Chondrocyte (in vitro differentiated cells): ENCODE measurements at regions not wholly inside any gene's neighbourhood (a gene's known extent, or its start where the extent isn't known, plus 50 kb on each side); places are given as distances from the start of the nearest gene placed in this dataset.

Experiments used
- DNase-seq: peaks from one replicate; pipeline ENCODE4 v3.0.0; 2021; ENCODE audit warnings: mixed read lengths, low spot score
- H3K27ac Mint-ChIP-seq: one replicate; pipeline ENCODE4 v1.8.0; 2021; ENCODE audit warnings: mild to moderate bottlenecking, moderate library complexity, mixed read lengths; ENCODE audit not compliant: unreplicated experiment
- H3K27me3 Mint-ChIP-seq: 2 replicates; pipeline ENCODE4 v1.8.0; 2021; ENCODE audit warnings: low read depth, mixed read lengths
- H3K36me3 Mint-ChIP-seq: 2 replicates; pipeline ENCODE4 v1.8.0; 2021; ENCODE audit warnings: low read depth, mixed read lengths
- H3K4me1 Mint-ChIP-seq: 2 replicates; pipeline ENCODE4 v1.8.0; 2021; ENCODE audit warnings: low read depth, mild to moderate bottlenecking, mixed read lengths
- H3K4me3 Mint-ChIP-seq: one replicate; pipeline ENCODE4 v1.8.0; 2021; ENCODE audit warnings: mild to moderate bottlenecking, moderate library complexity, mixed read lengths; ENCODE audit not compliant: unreplicated experiment
- H3K9me3 Mint-ChIP-seq: 2 replicates; pipeline ENCODE4 v1.8.0; 2021; ENCODE audit warnings: low read depth, mixed read lengths
- TF ChIP-seq, protein P1 (sequence below): fragments of 200-600 bp; sonication (generic); IDR thresholded peaks from 2 replicates; pipeline ENCODE4 v1.5.0; 2021; ENCODE audit warnings: antibody characterized with exemption, mild to moderate bottlenecking, moderate library complexity

GRCh38 chr5:62042007-62042406 lies 264.0 kb upstream of the KIF2A start:
- no peaks in the 10 kb centered on the region for H3K4me1 Mint-ChIP-seq
- peaks cover 22% of the 10 kb centered on the region for H3K27me3 Mint-ChIP-seq

DNA sequence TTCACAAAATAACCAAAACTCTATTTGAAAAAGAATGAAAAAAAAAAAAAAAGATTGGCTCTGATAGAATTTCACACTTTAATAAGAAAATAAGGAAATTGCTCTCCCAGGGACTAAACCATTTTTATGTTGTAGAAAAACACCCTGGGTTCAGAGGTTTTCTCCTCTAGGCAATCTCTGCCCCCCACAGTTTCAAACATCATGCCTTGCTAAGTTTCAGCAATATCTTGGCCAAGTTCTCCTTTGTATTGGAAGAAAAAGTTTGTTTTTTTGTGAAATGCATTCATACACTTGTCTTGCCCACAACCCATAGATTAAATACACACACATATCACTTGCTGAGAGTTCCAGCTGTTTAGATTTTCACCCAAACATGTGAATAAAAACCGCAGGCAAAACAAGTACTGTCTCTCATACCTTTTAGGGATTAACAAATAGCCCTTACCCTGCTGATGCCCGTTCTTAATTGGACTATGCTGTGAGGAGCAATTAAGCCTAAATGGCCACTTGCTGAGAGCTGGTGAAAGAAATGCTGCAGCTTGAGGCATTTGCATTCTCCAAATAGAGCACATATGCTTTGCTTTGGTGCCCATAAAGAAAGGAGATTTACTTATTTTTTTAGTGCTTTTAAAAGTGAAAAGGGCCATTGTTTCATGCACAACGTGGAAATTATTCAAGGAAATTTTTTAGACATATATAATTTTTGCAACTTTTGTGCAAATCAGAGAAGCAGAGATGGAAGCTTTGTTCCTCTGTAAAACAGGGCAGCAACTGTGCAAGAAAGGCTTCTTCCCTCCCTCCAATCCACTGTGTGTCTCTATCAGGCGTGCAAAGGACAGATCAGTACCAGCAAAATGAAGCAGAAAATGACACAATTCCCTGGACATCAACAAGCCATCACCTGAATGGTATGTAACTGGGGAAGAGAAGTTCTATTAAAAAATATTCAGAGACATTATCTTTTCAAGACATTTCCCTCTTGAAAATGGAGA lies 262.4 kb upstream of the KIF2A start:
- H3K9me3 Mint-ChIP-seq: peaks cover 11% of the 10 kb centered on the region
- H3K4me1 Mint-ChIP-seq: no peaks in the 10 kb centered on the region
- H3K36me3 Mint-ChIP-seq: no peaks in the 10 kb centered on the region
- H3K4me3 Mint-ChIP-seq: no peak overlapping the region
- TF ChIP-seq, protein P1, sequence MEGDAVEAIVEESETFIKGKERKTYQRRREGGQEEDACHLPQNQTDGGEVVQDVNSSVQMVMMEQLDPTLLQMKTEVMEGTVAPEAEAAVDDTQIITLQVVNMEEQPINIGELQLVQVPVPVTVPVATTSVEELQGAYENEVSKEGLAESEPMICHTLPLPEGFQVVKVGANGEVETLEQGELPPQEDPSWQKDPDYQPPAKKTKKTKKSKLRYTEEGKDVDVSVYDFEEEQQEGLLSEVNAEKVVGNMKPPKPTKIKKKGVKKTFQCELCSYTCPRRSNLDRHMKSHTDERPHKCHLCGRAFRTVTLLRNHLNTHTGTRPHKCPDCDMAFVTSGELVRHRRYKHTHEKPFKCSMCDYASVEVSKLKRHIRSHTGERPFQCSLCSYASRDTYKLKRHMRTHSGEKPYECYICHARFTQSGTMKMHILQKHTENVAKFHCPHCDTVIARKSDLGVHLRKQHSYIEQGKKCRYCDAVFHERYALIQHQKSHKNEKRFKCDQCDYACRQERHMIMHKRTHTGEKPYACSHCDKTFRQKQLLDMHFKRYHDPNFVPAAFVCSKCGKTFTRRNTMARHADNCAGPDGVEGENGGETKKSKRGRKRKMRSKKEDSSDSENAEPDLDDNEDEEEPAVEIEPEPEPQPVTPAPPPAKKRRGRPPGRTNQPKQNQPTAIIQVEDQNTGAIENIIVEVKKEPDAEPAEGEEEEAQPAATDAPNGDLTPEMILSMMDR: no peak
- no peak for DNase-seq
- no peak overlapping the region for H3K27ac Mint-ChIP-seq
- peaks cover 27% of the 10 kb centered on the region for H3K27me3 Mint-ChIP-seq

More at GRCh38 chr5:62042007-62042406, 264.0 kb upstream of the KIF2A start:
- Mint-ChIP-seq H3K9me3 (peaks cover 3% of the 10 kb centered on the region), H3K4me3 (no peak overlapping the region), H3K27ac (no peak overlapping the region), H3K36me3 (no peaks in the 10 kb centered on the region)
- TF ChIP-seq, protein P1: no peak
- no peak for DNase-seq

DNA sequence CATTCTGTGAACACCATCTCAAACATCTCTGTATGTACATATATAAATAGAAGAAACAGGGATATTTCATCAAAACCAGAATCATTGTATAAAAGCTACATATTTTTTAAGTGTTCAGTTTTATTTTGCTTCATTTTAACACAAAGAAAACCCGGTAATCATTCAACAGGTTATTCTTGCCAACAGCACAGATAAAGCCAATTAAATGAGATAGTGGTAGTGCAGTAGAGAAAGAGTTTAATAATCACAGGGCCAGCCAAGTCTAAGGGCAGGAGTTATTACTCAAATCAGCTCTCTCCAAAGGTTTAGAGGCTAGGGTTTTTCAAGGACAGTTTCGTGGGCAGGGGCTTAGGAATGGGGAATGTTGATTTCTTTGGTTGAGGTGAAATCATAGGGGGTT lies 261.0 kb upstream of the KIF2A start:
- Mint-ChIP-seq H3K4me3 (no peak overlapping the region), H3K27me3 (peaks cover 36% of the 10 kb centered on the region), H3K4me1 (no peaks in the 10 kb centered on the region), H3K9me3 (peaks cover 11% of the 10 kb centered on the region), H3K27ac (no peak overlapping the region), H3K36me3 (no peaks in the 10 kb centered on the region)
- TF ChIP-seq, protein P1: no peak
- no peak for DNase-seq

GRCh38 chr5:62046191-62046590 lies 259.8 kb upstream of the KIF2A start:
- Mint-ChIP-seq H3K27me3 (peaks cover 45% of the 10 kb centered on the region), H3K4me1 (no peaks in the 10 kb centered on the region), H3K9me3 (peaks cover 11% of the 10 kb centered on the region), H3K36me3 (no peaks in the 10 kb centered on the region), H3K4me3 (no peak overlapping the region), H3K27ac (no peak overlapping the region)
- TF ChIP-seq, protein P1: no peak
- DNase-seq: no peak

GRCh38 chr5:62051747-62052146 lies 254.3 kb upstream of the KIF2A start:
- Mint-ChIP-seq H3K27ac (no peak overlapping the region), H3K27me3 (peaks cover 53% of the 10 kb centered on the region), H3K4me3 (no peak overlapping the region), H3K9me3 (peaks cover 21% of the 10 kb centered on the region), H3K36me3 (no peaks in the 10 kb centered on the region), H3K4me1 (no peaks in the 10 kb centered on the region)
- TF ChIP-seq, protein P1: no peak
- peak; percentile 75 for DNase-seq
